Forelimb muscle (tissue), 1 donor: ENCODE measurements at regions not wholly inside any gene's neighbourhood (a gene's known extent, or its start where the extent isn't known, plus 50 kb on each side); places are given as distances from the start of the nearest gene placed in this dataset.

ENCODE experiments used
- DNase-seq: peaks from one replicate; pipeline ENCODE4 v3.0.0-alpha.2; 2013; ENCODE audit warnings: low read depth

- DNase-seq, result no peak
Observed at GRCh38 chr3:188036375-188037194, 117.4 kb upstream of the LPP start.

- DNase-seq, result no peak
Observed at GRCh38 chr3:188037195-188037718, 116.7 kb upstream of the LPP start.

- no peak for DNase-seq
Observed at GRCh38 chr3:188037965-188038581, 115.9 kb upstream of the LPP start.

GRCh38 chr3:188041193-188041592 lies 112.8 kb upstream of the LPP start:
- DNase-seq, result no peak

GRCh38 chr3:188041895-188042294 lies 112.1 kb upstream of the LPP start:
- DNase-seq, result no peak

- no peak for DNase-seq
Observed at GRCh38 chr3:188042466-188042865, 111.5 kb upstream of the LPP start.

- no peak for DNase-seq
Observed at GRCh38 chr3:188043891-188044290, 110.1 kb upstream of the LPP start.

- no peak for DNase-seq
Observed at GRCh38 chr3:188046561-188047211, 107.3 kb upstream of the LPP start.

GRCh38 chr3:188047536-188047935 lies 106.4 kb upstream of the LPP start:
- DNase-seq, result no peak

GRCh38 chr3:188049606-188050530 lies 104.1 kb upstream of the LPP start:
- no peak for DNase-seq

GRCh38 chr3:188051801-188052168 lies 102.2 kb upstream of the LPP start:
- peak; percentile 41 for DNase-seq

GRCh38 chr3:188052169-188053035 lies 101.6 kb upstream of the LPP start:
- peak; percentile 32 for DNase-seq

GRCh38 chr3:188053036-188053340 lies 101.0 kb upstream of the LPP start:
- no peak for DNase-seq

- DNase-seq, result no peak
Observed at GRCh38 chr3:188053710-188054380, 100.1 kb upstream of the LPP start.

- DNase-seq, result no peak
Observed at GRCh38 chr3:188054541-188054940, 99.4 kb upstream of the LPP start.

GRCh38 chr3:188055388-188055787 lies 98.6 kb upstream of the LPP start:
- no peak for DNase-seq

GRCh38 chr3:188057124-188057523 lies 96.8 kb upstream of the LPP start:
- DNase-seq, result no peak

GRCh38 chr3:188058569-188059184 lies 95.3 kb upstream of the LPP start:
- no peak for DNase-seq

- DNase-seq, result no peak
Observed at GRCh38 chr3:188059351-188059750, 94.6 kb upstream of the LPP start.
